ENCODE measurements at regions not wholly inside any gene's neighbourhood (a gene's known extent, or its start where the extent isn't known, plus 50 kb on each side); places are given as distances from the start of the nearest gene placed in this dataset.

DNA sequence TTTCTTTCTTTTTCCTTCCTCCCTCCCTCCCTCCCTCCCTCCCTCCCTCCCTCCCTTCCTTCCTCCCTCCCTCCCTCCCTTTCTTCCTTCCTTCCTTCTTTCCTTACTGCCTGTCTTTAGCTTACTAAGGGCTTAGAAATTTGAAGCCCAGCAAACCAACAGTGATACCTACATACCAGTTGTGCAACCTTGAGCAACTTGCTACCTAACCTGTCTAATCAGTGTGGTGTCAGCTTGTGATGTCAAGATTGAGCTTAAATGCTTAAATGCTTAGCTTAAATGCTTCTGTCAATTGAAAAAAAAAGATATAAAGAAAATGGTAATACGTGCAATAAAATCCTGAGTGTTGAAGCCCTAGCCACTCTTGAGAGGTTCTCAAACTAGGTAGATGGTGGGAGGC, 728.6 kb downstream of the TRIML1 start:
- no peak for DNase-seq

DNA sequence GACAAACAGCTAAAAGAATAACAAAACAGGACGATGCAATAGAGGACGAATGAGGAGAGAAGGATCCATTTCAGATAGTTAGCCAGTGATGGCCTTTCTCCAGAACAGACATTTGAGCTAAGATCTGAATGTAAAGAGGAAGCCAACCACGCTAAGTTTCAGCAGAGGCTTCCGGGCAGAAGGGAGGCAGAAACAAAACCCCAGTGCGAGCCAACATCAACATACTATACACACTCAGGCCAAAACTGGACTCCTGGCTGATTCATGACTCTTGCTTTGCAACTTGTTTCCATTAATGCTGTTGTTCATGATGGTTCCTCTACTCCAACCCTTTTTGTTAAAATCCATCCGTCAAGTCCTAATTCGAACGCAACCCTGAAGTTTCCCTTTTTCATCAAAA, 730.3 kb downstream of the TRIML1 start:
- DNase-seq, result no peak

DNA sequence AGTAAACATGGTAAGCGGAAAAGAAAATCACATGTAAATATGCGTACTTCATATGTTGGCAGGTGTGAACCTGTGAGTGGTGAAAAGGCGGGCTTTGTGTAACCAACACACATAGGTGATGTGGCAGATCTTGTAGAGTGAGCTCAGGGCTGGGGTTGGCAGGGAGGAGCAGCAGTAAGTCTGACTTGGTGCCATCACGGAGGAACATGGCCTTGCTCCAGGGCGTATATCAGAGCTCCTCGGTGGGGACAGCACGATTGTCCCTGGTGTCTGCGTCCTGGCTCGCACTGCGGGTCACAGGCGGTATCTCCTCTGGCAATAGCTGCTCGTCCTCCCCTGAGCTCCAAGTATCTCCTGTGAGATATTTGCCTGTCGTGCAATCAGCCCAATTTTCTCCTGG, 733.6 kb downstream of the TRIML1 start:
- DNase-seq, result no peak

DNA sequence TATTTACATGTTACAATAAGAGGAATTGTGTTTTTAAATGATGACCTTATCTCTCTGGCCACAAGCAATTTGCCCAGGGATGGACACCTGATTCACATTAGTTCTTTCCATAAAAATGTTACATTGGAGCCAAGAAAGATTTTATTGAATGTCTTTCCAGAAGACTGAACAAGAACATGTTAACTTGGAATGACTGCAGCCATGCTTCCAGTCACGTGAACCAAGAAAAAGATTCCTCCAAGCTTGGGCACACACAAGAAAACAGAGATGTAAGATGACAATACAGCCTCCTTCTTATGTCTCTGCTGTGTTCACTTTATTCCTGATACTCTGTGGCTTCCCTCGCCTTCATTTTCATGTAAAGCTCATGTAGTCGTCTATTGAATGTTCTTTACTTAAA, 737.6 kb downstream of the TRIML1 start:
- no peak for DNase-seq

DNA sequence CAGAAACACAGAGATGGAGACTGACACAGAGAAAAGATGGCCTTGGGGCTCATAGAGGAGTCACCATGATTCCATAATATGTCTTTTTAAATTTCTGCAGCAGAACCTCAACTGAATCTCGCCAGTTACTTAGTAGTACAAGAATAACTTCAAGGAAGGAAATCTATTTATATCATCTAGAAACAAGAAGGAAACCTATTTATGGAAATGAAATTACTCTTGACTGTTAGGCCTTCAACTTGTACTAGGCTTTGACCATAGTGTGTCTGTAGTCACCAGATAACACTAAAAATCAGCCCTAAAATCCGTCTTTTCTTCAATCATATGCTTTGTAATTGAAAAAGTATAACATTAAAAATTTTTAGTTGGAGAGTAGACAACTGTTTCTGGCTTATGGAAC, 740.4 kb downstream of the TRIML1 start:
- DNase-seq, result no peak

DNA sequence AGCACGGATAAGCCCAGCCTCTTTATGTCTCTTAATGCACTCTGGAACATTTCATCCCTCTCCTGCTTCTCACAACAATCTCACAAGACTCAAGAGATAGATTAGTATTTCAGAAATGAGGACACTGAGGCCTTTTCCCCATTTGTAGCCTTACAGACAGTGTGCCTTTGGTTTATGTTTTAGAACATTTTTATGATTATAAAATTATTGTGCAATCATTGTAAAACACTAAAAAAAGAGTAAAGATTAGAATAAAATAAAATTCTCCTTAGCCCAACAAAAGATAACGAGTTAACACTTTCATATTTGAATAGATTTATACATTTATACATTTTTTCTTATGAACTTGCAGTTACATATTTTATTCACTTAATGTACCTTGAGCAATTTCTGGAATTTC, 748.7 kb downstream of the TRIML1 start:
- no peak for DNase-seq

DNA sequence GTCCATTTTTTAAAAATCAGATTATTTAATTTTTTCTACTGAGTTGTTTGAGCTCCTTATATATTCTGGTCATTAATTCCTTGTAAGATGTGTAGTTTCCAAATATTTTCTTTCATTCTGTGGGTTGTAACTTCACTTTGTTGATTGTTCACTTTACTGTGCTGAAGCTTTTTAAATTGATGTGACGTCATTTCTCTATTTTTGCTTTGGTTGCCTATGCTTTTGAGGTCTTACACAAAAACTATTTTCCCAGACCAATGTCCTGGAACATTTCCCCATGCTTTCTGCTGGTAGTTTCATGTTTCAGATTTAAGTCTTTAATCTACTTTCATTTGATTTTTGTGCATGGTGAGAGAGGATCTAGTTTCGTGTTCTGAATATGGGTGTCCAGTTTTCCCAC, 753.6 kb downstream of the TRIML1 start:
- no peak for DNase-seq

DNA sequence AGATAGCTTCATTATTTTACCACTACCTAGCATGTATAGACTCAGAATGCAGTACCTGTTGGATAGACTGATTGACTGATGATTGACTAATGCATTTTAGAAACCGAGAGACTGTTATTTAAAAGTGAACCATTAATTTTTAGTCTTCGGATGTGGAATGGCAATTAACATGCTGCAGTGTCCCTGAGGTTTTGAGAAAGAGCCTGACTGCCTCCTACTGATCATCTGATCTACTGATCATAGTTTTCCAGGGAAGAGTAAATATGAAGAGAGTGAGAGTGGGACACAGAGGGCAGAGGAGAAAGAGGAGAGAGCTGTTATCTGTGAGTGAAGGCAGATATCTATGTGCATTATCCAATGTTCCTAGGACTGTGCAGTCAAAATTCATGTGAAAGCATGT, 764.7 kb downstream of the TRIML1 start:
- no peak for DNase-seq

DNA sequence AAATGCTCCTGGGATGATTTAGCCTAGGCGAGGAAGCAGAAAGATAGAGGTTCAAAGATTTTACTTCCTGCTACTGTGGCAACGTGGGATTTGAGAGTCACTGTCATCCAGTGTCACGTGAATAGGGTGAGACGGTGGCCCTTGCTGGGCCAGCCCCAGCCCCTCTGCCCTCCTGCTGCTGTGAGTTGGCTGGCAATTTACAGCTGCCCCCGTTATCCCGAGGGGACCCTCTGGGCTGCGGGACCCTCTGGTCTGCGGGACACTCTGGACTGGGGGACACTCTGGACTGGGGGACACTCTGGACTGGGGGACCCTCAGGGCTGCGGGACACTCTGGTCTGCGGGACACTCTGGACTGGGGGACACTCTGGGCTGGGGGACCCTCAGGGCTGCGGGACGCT, 765.4 kb downstream of the TRIML1 start:
- DNase-seq, result no peak

DNA sequence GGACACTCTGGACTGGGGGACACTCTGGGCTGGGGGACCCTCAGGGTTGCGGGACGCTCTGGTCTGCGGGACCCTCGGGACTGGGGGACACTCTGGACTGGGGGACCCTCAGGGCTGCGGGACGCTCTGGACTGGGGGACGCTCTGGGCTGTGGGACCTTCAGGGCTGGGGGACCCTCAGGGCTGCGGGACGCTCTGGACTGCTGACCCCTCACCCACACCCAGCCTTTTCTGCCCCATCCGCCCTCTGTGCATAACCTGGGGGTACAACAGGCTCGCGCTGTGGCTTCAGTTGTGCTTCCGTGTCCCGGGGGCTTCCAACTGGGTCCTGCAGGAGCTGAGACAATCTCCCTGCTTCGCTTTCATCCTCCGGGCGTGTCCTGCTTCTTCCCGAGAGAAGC, 766.0 kb downstream of the TRIML1 start:
- DNase-seq, result no peak

DNA sequence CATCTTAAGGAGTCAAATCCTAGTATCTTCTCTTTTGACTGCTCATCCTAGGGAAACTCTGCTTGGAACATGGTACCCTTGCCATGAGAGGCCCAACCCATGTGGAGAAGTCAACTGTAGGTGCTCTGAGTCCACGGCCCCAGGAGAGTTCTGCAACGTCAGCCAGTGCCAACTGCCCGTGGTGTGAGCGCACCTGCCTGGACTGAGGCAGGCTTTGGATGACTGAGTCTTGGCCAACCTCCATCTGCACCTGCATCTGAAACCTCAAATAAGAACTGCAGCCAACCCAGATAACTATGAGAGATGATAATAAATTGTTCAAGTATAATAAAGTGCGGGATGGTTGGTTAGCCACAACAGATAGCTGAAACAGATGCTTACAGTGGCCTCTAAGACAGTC, 772.0 kb downstream of the TRIML1 start:
- DNase-seq, result no peak

DNA sequence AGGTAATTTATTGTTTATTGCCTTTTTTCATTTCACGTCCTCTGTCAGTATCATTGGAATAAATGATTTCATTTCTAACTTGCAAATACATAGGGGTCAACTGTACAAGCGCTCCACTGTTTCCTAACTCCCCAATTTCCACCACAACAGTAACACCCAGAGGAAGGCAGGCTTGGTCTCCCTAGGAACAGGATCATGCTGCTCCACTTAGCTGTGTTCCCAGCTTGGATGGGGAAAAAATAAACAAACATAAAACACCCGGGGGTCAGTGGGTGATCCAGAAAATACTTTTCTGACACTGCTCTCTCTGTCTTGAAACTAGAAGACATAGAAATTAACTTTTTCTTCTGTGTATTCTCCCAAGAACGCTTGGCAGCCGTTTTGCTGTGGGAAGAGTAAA, 772.5 kb downstream of the TRIML1 start:
- no peak for DNase-seq

DNA sequence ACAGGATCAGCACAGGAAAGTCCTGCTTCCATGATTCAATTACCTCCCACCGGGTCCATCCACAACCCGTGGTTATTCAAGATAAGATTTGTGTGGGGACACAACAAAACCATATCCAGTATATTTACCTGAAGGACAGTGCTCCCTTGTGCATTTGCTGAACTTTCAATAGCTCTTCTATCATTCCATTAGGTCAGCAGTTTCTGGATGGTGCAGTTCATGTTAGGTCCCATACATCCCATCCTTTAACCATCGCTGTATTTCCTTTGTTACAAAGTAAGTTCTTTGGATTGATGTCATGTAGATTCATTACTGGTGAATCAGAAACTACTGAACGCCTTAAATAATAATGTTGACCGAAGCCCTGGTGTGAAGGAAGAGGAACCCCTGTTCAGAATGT, 775.9 kb downstream of the TRIML1 start:
- DNase-seq, result no peak

DNA sequence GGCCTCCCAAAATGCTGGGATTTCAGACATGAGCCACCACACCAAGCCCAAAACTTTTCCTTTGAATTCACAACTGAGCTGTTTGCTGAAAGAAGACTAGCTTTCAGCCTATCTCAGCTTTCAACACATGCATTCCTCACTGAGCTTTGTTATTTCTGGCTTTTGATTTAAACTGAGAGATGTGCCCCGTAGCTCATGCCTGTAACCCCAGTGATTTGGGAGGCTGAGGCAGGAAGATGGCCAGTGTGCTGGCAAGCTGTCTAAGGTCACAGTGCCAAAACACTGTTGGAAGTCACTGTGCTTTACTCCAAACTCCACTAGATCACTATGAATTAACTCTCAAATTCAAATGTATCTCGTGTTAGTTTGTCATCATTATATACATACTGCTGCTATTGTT, 779.5 kb downstream of the TRIML1 start:
- no peak for DNase-seq

DNA sequence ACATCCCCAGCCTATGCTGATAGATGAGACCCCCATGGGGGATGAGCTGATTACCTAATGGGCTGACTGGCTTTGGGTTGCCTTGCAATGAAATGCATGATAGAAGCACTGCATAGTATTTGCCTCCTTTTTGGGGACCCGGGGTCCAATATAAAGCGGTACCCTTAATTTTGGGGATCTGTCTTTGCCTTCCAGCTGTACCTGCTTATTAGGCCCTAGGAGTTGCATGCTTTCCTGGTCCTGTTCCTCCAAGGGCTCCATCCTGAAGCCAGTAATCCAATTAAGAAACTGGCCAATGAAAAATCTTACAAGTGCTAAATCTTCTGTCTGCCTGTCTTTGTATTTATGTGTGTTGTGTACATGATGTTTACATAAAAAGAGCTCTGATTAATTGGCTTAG, 791.6 kb downstream of the TRIML1 start:
- peak; percentile 64 for DNase-seq

DNA sequence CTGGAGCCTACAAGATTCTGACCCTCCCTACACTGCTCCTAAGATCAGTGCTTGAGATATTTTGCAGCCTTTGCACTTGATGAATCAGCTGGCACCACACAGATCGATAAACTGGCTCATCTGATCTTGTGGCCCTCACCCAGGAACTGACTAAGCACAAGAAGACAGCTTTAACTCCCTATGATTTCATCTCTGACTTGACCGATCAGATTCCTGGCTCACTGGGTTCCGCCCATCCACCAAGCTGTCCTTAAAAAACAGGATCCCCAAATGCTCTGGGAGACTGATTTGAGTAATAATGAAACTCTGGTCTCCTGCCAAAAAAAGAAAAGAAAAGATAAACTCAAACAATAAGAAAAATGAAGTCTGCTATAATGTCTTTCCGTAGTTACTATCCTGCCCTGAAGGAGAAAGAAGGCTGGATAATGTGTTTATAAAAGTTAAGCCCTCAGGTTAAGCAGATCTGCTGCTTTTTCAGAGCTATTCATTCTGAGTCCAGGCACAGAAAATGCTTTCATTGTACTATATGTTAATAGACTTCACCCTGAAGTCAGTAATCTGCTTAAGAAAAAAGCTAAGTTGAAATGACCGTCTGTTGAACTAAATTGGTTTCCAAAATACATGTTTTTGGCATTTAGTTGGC, 795.2 kb downstream of the TRIML1 start:
- DNase-seq, result no peak

DNA sequence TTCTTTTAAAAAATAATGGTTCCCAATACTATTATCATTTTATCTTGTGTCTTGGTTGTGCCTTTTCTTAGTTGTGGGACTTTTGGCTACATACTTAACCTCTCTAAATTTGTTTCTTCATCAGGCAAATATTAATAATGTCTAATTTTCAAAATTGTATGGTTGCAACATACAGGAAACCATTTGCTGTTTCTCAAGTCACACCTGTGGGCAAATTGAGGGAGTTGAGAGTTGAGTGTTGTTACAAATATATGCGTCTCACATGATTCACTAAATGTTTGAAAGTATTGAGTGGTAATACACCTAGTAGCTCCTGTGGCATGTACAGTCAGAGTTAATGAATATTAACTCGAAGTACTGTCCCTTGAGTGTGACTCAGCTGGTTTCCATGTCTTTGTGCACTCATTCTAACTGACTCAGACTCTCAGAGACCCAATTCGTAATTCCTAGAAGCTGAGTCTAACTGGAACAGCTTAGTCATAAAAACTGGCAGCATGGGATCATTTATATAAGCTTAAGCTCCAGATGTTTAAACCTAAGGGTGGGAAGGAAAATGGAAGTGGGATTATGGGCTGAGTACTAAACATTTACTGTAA, 802.4 kb downstream of the TRIML1 start:
- no peak for DNase-seq

DNA sequence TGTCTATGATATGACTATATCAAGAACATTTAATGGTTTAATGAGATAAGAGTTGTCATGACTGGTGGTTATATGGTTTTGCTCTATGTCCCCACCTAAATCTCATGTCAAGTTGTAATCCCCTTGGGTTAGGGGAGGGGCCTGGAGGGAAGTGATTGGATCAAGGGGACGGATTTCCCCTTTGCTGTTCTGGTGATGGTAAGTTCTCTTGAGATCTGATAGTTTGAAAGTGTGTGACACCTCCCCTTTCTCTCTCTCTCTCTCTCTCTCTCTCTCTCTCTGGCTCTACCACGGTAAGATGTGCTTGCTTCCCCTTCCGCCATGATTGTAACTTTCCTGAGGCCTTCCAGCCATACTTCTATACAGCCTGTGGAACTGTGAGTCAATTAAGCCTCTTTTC, 803.4 kb downstream of the TRIML1 start:
- DNase-seq, result no peak

DNA sequence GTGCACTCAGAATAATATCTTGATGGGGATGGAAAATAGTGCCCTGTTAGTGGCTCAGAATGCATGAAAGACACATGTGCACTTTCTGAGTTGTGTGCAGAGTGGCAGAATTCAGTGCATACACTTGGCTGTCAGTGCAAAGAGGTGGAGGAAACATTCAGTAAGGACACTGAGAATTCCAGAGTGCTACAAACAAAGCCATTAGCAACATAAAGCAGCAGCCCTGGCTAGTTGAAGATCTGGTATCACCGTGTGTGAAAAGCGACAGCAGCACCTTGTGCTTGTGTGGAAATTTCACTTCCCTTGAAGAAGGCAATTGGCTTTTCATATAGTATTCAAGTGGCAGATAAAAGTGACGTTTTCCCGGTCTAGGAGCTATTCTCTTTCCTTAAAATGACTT, 810.4 kb downstream of the TRIML1 start:
- DNase-seq, result no peak

DNA sequence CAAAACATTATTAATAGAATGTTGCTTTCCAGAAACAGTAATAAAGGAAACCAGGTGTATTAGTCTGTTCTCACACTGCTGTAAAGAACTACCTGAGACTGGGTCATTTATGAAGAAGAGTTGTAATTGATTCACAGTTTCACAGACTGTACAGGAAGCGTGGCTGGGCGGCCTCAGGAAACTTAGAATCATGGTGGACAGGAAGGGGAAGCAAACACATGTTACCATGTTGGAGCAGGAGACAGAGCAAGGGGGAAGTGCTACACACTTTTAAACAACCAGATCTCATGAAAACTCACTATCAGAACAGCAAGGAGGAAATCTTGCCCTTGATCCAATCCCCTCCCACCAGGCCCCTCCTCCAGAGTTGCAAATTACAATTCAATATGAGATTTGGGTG, 815.8 kb downstream of the TRIML1 start:
- DNase-seq, result no peak

DNA sequence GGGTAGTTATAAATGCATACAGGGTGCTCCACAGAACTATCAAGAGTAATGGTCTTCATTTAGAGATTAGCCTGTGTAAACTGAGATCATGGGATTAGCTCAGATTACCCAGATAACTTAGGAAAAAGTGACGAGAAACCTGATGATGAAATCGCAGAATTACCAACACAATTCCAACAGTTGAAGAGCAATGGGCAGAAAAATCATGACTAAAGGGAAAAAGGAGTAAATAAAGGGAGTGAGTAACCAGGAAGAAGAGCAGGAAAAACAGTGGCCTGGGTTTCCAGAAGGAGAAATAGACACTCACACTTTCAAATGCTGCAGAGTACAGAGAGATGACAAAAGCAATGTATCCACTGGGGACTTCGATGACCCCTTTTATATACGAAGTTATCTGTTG, 817.3 kb downstream of the TRIML1 start:
- no peak for DNase-seq

DNA sequence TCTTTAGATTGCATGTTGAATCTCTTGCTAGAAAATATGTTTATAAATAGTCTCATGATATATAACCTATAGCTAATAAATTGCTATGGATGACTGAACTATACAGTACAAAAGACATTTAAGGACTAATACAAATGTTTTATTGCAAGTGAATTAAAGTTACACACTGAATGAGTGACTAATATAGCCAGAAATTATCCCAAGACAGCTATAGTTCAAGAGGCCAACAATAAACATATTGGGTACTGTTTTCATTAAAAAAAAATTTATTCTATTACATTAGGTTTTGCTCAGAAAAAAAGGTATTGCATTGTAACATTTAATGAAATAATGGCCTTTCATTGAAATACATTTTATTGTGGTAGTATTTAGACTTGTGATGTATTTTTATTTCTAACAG, 819.1 kb downstream of the TRIML1 start:
- DNase-seq, result no peak

DNA sequence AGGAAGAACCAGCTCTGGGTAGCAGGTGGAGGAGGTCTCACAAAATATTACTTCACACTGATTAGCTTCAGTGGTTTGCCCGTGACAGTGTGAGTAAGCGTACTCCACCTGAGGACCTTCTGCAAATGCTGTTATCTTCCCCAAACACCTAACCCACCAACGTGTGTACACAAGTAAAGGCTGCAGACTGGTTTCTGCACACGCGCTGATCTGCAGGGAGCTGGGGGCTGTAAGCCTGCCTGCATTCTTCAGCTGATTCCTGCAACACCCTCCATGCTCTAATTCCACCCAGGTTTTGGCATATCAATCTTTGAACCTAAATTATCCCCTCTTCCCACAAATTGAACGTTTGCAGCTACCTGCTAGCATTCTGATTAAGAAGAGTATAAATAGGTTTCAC, 820.2 kb downstream of the TRIML1 start:
- no peak for DNase-seq

DNA sequence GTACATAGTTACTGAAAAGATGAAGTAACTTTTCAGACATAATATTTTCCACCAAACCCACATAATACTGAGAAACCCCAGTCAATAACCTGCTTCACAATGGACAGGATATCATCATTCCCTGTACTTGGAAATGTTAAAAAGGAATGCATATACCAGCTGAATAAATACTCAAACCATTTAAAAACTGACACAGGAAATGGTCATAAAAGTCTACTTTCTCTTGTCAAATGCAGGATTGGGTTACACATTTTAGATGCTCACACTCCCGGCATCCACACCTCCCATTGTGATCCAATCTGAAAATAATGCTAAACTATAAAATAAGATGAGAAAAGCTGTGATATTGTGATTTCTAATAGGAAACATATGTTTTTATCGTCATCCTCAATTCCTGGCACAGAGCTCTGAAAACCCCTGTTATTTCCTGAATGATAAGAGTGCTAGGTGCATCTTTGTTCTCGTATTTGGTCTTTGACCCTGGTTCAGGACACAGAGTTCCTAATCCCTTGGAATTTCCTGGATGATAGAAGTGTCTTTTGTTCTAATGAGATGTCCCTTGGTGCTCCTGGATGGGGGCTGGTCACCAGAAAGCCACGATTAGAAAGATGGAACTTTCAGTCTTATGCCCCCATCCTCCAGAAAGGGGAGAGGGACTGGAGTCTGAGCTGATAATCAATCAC, 821.3 kb downstream of the TRIML1 start:
- no peak for DNase-seq

DNA sequence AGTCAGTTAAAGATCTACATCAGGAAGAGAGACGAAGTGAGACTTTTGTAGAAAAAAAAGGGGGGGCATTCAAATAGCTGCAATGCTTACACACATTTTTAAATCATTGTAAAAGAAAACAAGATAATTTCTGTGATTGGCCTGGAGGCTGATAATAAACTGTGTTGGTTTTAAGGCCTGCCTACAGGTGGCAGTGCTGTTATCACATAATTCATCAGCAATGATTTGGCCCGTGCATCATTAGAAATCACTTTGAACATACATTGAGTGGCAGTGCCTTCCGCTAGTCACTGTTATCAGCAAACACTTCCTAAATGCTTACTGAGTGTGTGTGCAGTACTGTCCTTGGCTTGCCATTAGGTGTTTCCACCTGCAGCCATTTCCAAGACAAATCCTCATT, 831.9 kb downstream of the TRIML1 start:
- DNase-seq, result no peak
